Liver (tissue), 7 donors: ENCODE measurements at regions not wholly inside any gene's neighbourhood (a gene's known extent, or its start where the extent isn't known, plus 50 kb on each side); places are given as distances from the start of the nearest gene placed in this dataset.

ENCODE experiments used
- DNase-seq: peaks from one replicate; pipeline ENCODE4 v3.0.0-alpha.2; 2017; ENCODE audit warnings: low spot score
- H3K27ac ChIP-seq, 2 donors: one replicate each; pipeline ENCODE4 v1.7.0; 2013; ENCODE audit warnings: inconsistent platforms in 2 of 2, low read length in 2 of 2, control low read depth in 1 of 2, low read depth in 1 of 2, mild to moderate bottlenecking in 1 of 2
- H3K27me3 ChIP-seq, 4 donors: one replicate each; pipeline versions ENCODE4 v1.6.1 to v1.7.0; 2013; ENCODE audit warnings: low read length in 3 of 4, inconsistent platforms in 1 of 4, mild to moderate bottlenecking in 1 of 4, moderate library complexity in 1 of 4; ENCODE audit not compliant: control insufficient read depth in 4 of 4, insufficient read depth in 4 of 4
- H3K36me3 ChIP-seq, 4 donors: one replicate each; pipeline versions ENCODE4 v1.6.1 to v1.7.0; 2013; ENCODE audit warnings: low read length in 3 of 4, mild to moderate bottlenecking in 3 of 4, low read depth in 1 of 4, moderate library complexity in 1 of 4; ENCODE audit not compliant: control insufficient read depth in 4 of 4, insufficient read depth in 3 of 4
- H3K4me1 ChIP-seq, 4 donors: one replicate each; pipeline versions ENCODE4 v1.6.1 to v1.7.0; 2013; ENCODE audit warnings: low read length in 3 of 4, mild to moderate bottlenecking in 3 of 4, moderate library complexity in 1 of 4; ENCODE audit not compliant: control insufficient read depth in 4 of 4, insufficient read depth in 4 of 4
- H3K4me3 ChIP-seq, 3 donors: one replicate each; pipeline versions ENCODE4 v1.6.1 to v1.7.0; 2013; ENCODE audit warnings: low read length in 3 of 3, control low read depth in 1 of 3, low read depth in 1 of 3, mild to moderate bottlenecking in 1 of 3
- H3K9ac ChIP-seq, 2 donors: one replicate each; pipeline ENCODE4 v1.7.0; 2013; ENCODE audit warnings: low read length in 2 of 2, mild to moderate bottlenecking in 2 of 2, moderate library complexity in 2 of 2, control low read depth in 1 of 2, low read depth in 1 of 2
- H3K9me3 ChIP-seq, 4 donors: one replicate each; pipeline versions ENCODE4 v1.6.1 to v1.7.0; 2013; ENCODE audit warnings: low read length in 3 of 4; ENCODE audit not compliant: control insufficient read depth in 4 of 4
- ATF3 ChIP-seq: IDR thresholded peaks from 2 replicates; pipeline ENCODE4 v1.6.1; 2016; ENCODE audit warnings: antibody characterized with exemption
- EGR1 ChIP-seq, 2 donors: IDR thresholded peaks; 2 replicates each; pipeline ENCODE4 v1.6.1; 2016 to 2018; ENCODE audit warnings: antibody characterized with exemption in 2 of 2, low read depth in 2 of 2
- FOXA1 ChIP-seq: IDR thresholded peaks from 2 replicates; pipeline ENCODE4 v1.6.1; 2016; ENCODE audit warnings: antibody characterized with exemption
- FOXA2 ChIP-seq: IDR thresholded peaks from 2 replicates; pipeline ENCODE4 v1.6.1; 2016; ENCODE audit warnings: antibody characterized with exemption
- GABPA ChIP-seq, 2 donors: IDR thresholded peaks in 1 of 2; conservative IDR thresholded peaks in 1 of 2; 2 replicates each; pipeline ENCODE4 v1.6.1; 2016; ENCODE audit warnings: antibody characterized with exemption in 2 of 2, mild to moderate bottlenecking in 1 of 2, moderate library complexity in 1 of 2
- HNF4A ChIP-seq, 2 donors: conservative IDR thresholded peaks; 2 replicates each; pipeline ENCODE4 v1.6.1; 2016; ENCODE audit warnings: antibody characterized with exemption in 2 of 2, mild to moderate bottlenecking in 2 of 2
- HNF4G ChIP-seq: IDR thresholded peaks from 2 replicates; pipeline ENCODE4 v1.6.1; 2016; ENCODE audit warnings: antibody characterized with exemption
- JUND ChIP-seq, 2 donors: IDR thresholded peaks; 2 replicates each; pipeline ENCODE4 v1.6.1; 2016; ENCODE audit warnings: antibody characterized with exemption in 2 of 2
- MAX ChIP-seq: IDR thresholded peaks from 2 replicates; pipeline ENCODE4 v1.6.1; 2016; ENCODE audit warnings: antibody characterized with exemption
- NR2F2 ChIP-seq: IDR thresholded peaks from 2 replicates; pipeline ENCODE4 v1.6.1; 2016; ENCODE audit warnings: antibody characterized with exemption
- RAD21 ChIP-seq, 2 donors: IDR thresholded peaks; 2 replicates each; pipeline ENCODE4 v1.6.1; 2016; ENCODE audit warnings: antibody characterized with exemption in 2 of 2, mild to moderate bottlenecking in 2 of 2
- REST ChIP-seq: IDR thresholded peaks from 2 replicates; pipeline ENCODE4 v1.6.1; 2016; ENCODE audit warnings: antibody characterized with exemption, mild to moderate bottlenecking
- RXRA ChIP-seq, 2 donors: IDR thresholded peaks; 2 replicates each; pipeline ENCODE4 v1.6.1; 2017 to 2018; ENCODE audit warnings: antibody characterized with exemption in 2 of 2, mild to moderate bottlenecking in 1 of 2
- TAF1 ChIP-seq: conservative IDR thresholded peaks from 2 replicates; pipeline ENCODE4 v1.6.1; 2016; ENCODE audit warnings: antibody characterized with exemption, mild to moderate bottlenecking
- YY1 ChIP-seq: IDR thresholded peaks from 2 replicates; pipeline ENCODE4 v1.6.1; 2016; ENCODE audit warnings: antibody characterized with exemption, mild to moderate bottlenecking
- ZBTB33 ChIP-seq: IDR thresholded peaks from 2 replicates; pipeline ENCODE4 v1.6.1; 2016; ENCODE audit warnings: antibody characterized with exemption
- WGBS: extraction: QIAGEN DNeasy Blood & Tissue Kit; methylation state at CpG from one replicate; pipeline ENCODE4 v1.1.7; 2013; 5-methylcytosine and 5-hydroxymethylcytosine counted together
- donor health status: healthy.
- donor health status: healthy.
- donor health status: healthy.
- donor health status: healthy.

DNA sequence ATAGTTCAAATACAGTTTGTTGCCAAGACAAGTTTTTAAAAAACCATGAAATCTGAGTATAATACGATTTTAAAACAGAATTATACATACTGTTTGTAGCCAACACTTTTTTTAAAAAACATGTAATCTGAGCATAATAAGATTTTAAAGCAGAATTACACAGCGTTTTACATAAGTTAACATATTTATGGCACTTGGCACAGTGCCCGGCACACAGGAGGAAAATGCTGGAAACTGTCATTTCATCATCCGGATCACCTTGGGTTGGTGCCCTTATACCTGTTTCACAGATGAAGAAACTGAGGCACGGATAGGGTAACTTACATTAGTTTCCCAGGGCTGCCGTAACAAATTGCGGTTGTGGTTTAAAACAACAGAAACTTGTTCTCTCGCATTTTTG, 193.0 kb downstream of the BMP7 start:
- TF ChIP-seq EGR1 (IDR thresholded peaks at IDR 0.05; ENCODE audit: low read depth in 2 of 2), result no peak
- no peak for TF ChIP-seq NR2F2
- TF ChIP-seq TAF1, result no peak
- TF ChIP-seq HNF4G, result no peak
- TF ChIP-seq GABPA (IDR thresholded peaks at IDR 0.05 in 1 of 2, conservative IDR thresholded peaks at IDR 0.05 in 1 of 2), result no peak
- TF ChIP-seq YY1, result no peak
- TF ChIP-seq HNF4A (conservative IDR thresholded peaks at IDR 0.05), result no peak
- no peak for TF ChIP-seq MAX
- TF ChIP-seq REST, result no peak
- no peak for TF ChIP-seq ZBTB33
- TF ChIP-seq FOXA2, result no peak
- TF ChIP-seq RXRA (IDR thresholded peaks at IDR 0.05), result no peak
- TF ChIP-seq RAD21 (IDR thresholded peaks at IDR 0.05), result no peak
- no peak for TF ChIP-seq JUND (IDR thresholded peaks at IDR 0.05)
- 61% methylated on average over 8 of the region's 8 CpGs for WGBS
- H3K27me3 ChIP-seq, result peaks cover 0 to 2% (median 0%) of the 10 kb centered on the region in 4 donors
- no peak overlapping the region for H3K9ac ChIP-seq
- no peak overlapping the region for H3K27ac ChIP-seq
- no peak overlapping the region for H3K4me3 ChIP-seq
- DNase-seq, result no peak
- H3K4me1 ChIP-seq, result no peaks in the 10 kb centered on the region
- peaks cover 0 to 9% (median 1%) of the 10 kb centered on the region in 4 donors for H3K9me3 ChIP-seq
- no peaks in the 10 kb centered on the region for H3K36me3 ChIP-seq

GRCh38 chr20:57074386-57074785, 192.1 kb downstream of the BMP7 start:
- Histone ChIP-seq H3K27me3 (peaks cover 0 to 2% (median 0%) of the 10 kb centered on the region in 4 donors), H3K4me1 (no peaks in the 10 kb centered on the region), H3K36me3 (no peaks in the 10 kb centered on the region), H3K27ac (no peak overlapping the region), H3K4me3 (no peak overlapping the region), H3K9me3 (peaks cover 1 to 16% (median 6%) of the 10 kb centered on the region in 4 donors), H3K9ac (no peak overlapping the region)
- 66% methylated on average over 12 of the region's 12 CpGs for WGBS
- TF ChIP-seq RAD21 (IDR thresholded peaks at IDR 0.05), result no peak
- no peak for TF ChIP-seq RXRA (IDR thresholded peaks at IDR 0.05)
- no peak for DNase-seq

GRCh38 chr20:57075181-57075580, 191.3 kb downstream of the BMP7 start:
- Histone ChIP-seq H3K9me3 (peaks cover 4 to 19% (median 6%) of the 10 kb centered on the region in 4 donors), H3K4me3 (no peak overlapping the region), H3K9ac (no peak overlapping the region), H3K27me3 (peaks cover 0 to 2% (median 0%) of the 10 kb centered on the region in 4 donors), H3K4me1 (no peaks in the 10 kb centered on the region), H3K36me3 (no peaks in the 10 kb centered on the region), H3K27ac (no peak overlapping the region)
- no peak for TF ChIP-seq FOXA1
- TF ChIP-seq FOXA2, result no peak
- no peak for TF ChIP-seq RAD21 (IDR thresholded peaks at IDR 0.05)
- no peak for TF ChIP-seq ATF3
- no peak for TF ChIP-seq EGR1 (IDR thresholded peaks at IDR 0.05; ENCODE audit: low read depth in 2 of 2)
- TF ChIP-seq RXRA (IDR thresholded peaks at IDR 0.05), result no peak
- no peak for DNase-seq
- 64% methylated on average over 5 of the region's 5 CpGs for WGBS
